NCI-H226 (cell line): ENCODE measurements at regions not wholly inside any gene's neighbourhood (a gene's known extent, or its start where the extent isn't known, plus 50 kb on each side); places are given as distances from the start of the nearest gene placed in this dataset.
"Not testable (repeated sequence)": the region's sequence is repeated elsewhere in the genome, so short reads cannot be mapped to it uniquely, and the experiment has no call there.

Source experiments
- DNase-seq: peaks from one replicate; pipeline ENCODE4 v3.0.0-alpha.2; 2015

DNA sequence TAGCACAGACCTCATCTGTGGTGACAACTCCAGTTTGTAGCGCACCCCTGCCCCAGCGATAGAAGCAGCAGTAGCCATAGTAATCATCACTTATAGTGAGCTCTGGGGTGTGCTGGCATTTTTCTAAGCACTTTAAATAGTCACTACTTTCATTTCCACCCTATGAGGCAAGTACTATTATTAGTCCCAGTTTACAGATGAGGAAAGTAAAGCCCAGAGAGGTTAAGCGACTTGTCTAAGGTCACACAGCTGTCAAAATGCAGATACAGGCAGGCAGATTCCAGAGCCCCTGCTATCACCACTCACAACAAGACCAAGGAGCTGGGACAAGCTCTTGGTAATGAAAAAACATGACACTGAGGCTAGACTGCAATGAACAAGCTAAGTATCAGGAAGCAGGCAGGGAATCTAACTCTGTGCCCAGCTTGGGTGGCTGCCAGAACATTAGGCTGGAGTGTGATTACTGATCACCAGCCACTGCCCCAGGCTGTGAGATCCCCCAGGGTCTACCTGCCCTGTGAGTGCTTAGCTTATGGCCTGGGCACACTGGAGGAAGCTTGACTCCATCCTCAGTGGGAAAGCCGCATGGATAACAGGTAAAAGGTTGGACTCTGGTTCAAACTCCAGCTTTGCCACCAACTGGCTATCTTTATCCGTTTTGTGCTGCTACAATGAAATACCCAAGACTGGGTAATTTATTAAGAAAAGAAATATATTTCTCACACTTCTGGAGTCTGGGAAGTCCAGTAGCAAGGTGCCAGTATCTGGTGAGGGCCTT is 561.1 kb downstream of the MN1 start:
- no peak for DNase-seq

DNA sequence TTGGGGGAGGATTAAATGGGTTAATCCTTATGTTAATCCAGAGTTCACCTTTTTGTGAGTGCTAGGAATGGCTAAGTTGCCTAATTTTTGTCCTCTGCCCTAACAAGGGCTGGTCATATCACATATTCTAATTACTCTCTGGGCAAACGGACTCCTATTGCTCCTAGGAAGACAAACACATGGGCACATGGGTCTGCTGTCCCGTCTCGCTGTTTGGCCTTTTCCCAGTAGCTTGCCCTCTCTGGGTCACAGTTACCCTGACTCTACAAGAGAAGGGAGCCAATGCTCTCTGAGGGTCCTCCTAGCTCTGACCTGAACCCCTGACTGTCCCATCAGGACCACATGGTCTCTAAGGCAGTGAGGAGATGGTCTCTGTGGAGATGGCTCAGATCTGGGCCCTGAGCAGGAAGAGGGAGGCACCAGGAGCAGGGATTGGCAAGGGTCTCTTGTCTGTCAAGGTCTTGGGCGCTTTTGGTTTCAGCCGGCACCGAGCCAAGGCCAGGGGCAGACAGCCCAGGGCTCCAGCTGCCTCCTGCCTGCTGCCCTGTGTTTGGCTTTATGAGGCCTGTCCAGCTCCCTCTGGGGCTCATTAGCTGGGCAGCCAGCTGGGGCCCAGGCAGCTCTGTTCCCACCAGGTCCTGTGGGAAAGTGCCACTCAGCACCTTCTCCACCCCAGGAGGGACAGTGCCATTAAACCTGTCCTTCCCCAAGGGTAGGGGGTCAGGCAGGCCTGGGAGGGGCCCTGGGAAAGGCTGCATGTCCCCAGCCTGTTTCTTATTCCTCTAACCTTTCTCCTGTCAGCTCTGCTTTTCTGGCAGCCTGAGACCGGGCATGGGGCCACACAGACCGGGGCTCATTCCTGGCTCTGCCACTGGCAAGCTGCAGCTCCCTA is 559.9 kb downstream of the MN1 start:
- no peak for DNase-seq

DNA sequence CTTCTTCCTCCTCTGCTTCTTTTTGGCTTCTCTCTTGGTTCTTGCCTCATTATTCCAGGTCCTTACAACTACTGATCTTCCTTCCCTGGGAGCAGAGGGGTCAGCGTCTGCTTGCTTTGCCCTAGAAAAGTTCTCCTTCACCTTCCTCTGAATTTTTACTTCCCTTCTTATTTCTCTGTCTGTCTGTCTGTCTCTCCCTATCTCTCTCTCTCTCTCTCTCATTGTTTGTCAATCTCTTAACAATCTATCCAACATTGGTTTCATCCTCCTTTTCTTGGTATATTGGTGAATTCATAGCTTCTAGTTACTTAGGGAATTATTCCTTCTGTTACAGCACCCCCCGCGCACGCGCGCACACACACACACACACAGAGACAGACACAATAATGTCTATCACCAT is 559.1 kb downstream of the MN1 start:
- no peak for DNase-seq

DNA sequence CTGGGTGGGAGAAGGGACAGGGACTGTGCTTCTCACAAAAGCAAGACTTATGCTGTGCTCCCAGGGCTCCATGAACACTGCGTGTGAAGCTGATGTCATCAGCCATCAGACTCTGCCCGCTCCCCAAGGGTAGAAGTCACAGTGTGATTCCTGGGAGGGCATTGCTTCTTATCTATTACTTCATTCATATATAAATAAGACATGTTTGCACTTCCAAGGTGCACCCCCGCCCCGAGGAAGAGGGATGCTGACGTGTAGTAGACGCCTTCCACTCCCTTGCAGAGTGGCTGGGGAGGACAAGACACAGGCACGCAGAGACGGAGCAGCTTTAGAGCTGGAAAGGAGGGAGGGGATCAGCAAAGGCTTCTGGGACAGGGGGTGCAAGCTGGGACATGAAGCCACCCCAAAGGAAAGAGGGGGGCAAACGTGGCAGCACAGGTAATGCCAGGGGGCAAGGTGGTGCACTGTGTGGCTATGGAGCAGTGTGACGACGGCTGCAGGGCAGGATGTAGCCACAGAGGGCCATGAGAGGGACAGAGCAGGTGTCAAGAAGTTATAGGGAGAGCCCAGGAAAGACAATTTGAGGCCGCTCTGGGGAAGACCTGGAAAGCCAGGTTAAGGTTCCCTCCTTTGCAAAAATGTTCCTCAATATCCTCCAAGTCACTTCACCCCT is 558.5 kb downstream of the MN1 start:
- DNase-seq, result no peak

DNA sequence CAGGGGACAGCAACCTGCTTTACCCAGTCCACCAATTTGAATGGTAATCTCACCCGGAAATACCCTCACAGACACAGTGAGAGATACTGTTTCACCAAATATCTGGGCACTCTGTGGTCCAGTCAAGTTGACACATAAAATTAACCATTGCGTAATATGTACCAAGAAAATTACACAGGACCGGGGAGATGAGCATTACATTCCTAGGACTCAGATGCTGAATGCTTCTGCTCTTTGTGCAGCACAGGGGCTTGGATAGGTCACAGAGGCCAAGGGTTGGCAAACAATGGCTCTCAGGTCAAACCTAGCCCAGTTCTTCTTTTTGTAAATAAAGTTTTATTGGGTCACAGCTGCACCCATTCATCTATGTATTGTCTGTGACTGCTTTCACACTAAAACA is 557.2 kb downstream of the MN1 start:
- DNase-seq, result no peak

DNA sequence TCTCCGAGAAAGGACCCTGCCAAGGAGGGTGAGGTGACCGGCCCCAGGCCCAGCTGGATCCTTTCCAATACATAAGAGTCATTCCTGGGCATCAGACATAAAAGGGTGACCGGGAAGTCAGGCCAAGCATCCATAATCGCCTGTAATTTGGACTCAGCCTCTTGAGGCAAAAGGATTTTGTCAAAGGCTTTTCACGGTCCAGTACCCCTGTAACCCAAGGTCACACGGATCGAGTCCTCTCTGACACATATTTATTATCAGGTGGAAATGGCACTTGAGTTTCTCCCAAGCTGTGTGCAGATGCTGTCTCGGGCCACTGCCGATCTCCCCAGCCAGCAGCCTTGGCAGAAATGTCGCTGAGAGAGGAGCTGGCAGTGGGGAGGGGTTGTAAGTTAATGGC is 556.5 kb downstream of the MN1 start:
- DNase-seq, result no peak

DNA sequence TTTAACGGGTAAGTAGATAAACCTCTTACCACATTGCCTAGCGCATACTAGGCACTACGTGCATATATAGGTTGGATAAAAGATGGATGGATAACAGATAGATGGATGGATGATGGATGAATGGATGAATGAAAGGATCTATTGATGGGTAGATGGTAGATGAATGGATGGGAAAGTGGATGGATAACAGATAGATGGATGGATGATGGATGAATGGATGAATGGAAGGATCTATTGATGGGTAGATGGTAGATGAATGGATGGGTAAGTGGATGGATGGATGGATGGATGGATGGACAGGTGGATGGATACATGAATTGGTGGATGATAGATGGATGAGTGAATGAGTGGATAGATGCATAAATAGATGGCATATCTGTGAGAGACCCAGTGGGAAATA is 555.0 kb downstream of the MN1 start:
- no peak for DNase-seq

DNA sequence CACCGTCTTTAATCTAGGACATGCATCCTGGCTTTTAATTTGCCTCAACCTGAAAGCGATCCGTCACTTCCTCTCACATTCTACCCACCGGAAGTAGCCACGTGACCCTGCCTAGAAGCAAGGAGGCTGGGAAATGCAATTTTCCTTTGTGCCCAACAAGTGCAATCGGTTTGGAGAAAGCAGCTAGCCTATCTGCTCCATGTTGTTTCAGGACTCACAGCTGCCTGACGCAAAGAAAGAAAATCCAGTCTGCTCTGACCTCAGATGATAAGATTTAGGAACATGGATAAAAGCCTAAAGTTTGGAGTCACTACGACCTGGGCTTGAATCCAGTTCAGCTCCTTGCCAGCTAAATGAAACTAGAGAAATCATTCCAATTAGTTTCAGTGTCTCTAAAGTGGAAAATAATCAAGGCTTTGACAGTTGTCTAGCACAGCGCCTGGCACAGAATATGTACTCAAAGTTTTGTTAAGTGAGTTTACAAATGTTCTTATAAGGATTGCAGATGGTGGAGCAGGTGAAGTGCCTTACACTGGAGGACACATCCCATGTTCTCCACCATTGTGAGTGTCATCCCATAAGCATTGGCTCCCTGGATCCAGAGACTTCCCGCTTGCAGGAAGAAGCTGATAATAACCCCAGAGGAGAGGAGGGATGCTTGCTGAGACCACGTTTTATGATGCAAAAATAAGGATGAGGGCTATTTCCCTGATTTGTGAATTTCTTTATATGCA is 553.7 kb downstream of the MN1 start:
- no peak for DNase-seq

DNA sequence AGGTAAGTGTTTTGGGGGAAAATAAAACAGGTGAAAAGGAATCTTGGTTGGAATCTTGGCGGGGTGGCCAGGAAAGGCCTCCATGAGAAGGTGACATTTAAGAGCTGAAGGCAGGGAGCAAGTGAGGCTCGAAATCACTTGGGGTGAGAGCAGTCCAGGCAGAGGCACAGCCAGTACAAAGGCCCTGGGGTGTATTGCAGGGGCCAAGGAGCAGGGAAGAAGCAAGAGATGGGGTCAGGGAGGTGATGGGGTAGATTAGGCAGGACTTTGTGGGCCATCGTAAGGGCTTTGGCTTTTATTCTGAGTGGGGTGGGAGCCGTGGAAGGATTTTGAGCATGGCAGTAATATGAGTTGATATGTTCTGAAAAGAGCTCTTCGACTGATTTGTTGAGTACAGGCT is 551.1 kb downstream of the MN1 start:
- no peak for DNase-seq

DNA sequence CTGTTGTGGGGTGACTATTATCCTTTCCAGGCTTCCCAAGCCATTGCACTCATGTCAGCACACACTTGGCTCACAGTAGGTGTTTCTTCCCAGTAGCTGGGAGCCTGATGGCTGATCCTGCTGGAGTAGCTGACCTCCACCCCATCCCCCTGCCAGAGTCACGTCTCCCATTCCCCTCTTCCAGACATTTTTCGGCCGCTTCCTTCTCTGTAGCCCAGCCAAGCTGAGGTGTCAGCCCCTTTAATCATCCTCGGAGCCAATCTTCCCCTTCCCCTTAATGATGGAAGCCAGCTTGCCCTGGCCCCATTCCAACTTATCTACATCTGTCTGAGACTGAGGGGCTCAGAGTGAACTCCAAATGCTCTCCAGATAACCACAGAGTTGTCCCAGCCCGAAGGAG is 550.7 kb downstream of the MN1 start:
- DNase-seq, result no peak

DNA sequence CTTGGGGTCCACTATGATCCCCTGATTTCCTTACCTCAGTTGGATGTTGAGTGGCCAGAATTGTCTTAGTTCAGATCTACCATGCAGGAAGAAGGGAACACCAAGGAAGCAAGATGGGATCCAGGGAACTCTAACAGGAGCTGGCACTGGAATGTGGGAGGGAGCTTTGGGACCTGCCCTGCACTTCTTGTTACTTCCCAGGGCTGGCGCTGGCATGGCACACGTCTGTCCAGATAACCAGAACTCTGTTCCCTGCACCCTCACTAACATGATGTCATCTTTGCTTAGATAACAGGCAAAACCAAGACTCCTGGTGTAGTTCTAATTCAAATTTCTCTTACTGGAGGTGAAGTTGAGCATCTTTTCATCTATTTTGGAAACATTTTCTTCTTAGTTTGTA is 550.0 kb downstream of the MN1 start:
- DNase-seq, result peak; percentile 37

DNA sequence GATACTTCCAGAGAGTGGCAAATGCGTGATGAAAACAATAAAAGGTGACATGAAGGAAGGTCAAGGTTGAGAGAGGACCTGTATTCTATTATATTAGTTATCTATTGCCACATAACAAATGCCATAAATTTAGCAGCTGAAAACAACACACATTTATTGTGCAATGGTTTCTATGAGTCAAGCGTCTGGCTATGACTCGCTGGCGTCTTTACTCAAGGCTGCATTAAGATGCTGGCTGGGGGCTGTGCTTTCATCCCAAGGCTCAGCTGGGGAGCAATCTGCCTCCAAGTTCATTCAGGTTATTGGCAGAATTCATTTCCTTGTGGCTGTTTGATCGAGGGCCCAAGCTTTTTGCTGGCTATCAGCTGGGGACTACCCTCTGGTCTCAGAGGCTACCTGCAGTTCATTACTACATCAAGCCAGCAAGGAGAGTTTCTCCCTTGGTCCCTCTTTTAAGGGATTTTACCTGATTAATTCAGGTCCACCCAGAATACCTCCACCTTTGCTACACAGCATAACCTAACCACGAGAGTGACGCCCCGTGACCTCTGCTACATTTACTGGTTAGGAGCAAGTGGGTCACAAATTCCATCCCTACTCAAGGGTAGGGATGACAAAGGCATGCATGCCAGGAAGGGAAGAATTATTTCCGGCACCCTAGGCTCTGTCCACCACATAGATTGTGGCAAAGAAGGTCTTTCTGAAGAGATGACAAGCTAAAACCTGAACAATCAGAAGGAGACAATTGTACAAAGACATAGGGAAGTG is 549.1 kb downstream of the MN1 start:
- peak; percentile 54 for DNase-seq

DNA sequence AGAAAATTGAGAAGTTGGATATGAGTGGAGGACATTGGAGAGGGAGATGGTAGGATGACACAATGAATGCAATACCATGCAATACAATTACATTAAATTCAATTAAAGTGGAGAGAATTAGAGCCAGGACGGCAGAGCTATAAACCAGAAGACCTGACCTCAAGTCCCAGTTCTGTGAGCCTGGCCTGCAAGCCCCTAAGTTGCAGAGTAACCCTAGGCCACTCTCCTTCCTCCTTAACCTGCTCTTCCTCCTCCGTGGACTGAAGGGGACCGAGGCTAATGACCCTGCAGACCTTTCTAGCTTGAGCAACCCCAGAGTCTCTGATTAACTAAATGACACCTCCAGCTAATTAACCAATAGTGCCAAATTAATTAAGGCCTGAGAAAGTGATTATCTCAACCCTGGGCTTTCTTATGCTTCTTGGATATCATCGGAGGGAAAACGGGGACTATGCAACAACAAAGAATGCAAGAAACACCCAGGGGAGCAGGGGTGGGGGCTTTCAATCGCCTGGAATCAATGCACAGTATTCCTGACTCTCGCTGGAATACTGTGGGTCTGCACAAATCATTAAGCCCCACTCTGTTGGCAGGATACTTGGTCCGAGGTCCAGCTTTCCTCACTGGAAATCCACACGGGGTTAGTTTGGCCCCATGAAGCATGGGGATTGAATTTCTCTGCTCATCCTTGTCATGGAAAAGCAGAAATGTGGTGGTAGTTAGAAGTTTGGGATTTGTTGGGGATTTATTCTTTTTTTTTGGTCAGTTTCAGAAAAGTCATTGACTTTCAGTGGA is 548.3 kb downstream of the MN1 start:
- no peak for DNase-seq

DNA sequence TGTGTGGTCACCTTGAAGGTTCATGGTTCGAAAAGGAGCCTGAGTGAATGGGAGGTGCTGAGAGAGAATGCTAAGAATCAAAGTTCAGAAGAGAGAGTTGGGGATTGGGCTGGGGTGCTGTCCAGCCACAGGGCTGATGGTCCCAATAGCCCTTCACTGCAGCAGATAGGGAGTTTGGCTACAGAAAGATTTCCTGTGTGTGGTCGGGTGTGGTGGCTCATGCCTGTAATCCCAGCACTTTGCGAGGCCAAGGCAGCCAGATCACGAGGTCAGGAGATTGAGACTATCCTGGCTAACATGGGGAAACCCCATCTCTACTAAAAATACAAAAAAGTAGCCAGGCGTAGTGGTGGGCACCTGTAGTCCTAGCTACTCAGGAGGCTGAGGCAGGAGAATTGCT is 547.5 kb downstream of the MN1 start:
- not testable (repeated sequence) for DNase-seq

DNA sequence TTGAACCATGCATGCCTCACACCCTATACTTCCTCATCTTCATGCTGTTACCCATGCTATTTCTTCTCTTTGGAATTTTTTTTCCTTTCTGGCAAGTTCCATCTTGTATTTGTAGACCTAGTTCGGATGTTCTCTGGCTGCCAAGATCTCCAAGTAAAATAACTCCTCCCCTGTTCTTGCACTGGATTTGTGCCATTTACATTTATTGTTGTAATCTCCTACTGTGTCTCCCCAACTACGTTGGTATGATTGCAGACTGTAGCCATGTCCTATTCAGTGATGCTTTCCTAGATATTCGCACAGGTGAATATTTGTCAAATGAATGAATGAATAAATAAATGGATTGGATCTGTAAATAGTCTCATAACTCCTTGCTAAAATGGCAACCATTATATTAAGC is 546.0 kb downstream of the MN1 start:
- DNase-seq, result no peak

DNA sequence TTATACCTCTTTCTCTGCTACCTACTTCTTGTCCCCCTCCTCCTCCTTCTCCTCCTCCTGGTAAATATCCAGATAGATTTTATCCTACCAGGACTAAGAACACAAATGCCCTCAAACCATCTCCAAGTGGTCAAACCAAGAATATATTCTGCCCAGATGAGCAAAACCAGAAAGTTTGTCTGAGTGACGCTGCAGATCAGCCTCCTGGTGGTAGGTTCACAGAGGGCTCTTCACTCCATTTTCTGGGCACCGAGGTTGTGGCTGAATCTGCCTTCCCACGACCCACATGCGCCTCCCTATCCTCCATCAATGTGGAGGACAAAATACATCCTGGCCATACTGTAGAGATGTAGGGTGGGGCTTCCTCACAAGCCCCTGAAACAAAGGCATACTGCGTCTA is 543.6 kb downstream of the MN1 start:
- no peak for DNase-seq

DNA sequence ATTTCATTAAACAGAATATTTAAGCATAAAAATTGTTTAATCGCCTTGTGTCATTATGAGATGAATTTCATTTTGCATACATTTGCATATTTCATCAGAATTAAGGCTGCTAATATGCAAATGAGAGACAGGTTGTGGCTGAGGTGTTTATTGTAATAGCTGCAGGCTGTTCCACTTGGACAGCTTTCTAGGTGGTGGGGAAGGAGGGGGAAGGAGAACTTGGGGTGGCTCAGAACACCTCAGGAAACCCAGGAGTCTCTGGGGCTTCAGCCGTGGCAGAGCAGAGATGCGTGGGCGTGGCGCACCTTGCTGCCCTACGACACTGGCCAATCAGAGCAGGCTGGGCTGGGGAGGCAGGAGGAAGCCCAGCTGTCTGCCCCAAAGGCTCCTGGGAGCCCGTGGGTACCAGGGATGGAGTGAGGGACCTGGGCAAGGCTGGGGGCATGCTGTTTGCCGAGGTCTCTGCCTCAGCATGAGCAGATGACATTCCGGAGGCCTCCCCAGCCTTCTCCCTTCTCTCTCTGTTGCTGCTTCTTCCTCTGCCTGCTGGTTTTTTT is 542.9 kb downstream of the MN1 start:
- DNase-seq, result no peak

DNA sequence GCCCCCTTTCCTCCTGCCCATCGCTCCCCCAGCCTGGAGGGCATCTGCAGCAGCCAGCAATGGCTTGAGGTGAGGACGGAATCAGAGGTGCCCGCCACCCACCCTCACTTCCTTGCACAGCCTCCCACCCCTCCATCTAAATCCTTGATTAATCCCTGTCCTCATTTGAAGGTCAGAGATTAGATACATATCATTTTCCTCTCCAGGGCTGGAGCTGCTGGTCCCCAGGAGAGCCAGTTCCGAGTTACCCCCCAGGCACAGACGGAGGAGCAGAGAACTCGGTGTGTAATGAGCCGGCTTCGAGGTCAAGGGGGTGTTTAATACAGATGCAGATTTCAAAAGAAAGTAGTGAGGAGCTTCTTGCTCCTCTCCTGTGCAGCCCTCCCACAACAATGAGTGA is 542.1 kb downstream of the MN1 start:
- DNase-seq, result no peak

DNA sequence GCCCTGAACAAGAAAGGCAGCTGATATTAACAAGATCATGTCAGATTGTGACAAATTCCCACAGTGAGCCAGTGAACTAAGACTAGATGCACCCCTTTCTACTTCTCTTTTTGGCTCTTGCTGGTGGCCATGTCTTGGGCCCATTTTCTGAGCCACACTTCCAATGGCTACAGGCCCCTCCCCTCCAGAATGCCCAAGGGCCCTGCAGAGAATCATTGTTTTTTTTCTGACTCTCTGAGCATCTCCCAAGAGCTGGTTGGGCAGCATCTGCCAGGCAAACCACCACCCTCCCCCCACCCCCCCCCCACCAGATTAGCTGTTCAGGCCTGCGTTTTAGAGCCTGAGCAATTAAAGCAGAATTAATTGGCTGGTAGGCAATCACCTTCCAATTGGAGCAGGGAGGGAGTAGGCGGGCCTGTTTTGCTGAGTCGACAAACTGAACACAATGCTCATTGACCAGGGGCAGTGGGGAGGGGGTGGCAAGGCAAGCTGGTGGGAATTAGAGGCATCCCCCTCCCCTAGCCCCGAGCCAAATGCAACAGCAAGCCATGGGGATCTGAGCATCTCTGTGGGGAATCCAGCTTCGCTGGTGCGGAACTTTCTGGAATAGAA is 541.4 kb downstream of the MN1 start:
- no peak for DNase-seq

DNA sequence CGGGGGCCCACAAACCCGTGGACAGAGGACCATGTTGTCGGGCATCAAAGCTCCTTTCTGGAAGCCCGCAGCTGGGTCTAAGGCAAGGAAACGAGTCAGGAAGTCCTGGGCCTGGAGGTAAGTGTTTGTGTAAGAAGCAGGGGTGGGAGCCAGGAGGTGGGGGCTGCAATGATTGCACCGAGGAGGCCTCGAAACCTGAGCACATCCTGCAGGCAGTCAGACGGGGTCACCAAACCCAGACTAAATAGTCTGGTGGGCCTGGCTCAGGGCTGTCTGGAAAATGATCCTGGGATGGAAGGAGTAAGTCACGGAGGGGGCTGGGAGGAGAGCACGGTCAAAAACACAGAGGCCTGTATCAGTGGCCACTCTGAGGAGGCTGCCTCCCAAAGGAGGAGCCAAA is 539.2 kb downstream of the MN1 start:
- DNase-seq, result no peak

DNA sequence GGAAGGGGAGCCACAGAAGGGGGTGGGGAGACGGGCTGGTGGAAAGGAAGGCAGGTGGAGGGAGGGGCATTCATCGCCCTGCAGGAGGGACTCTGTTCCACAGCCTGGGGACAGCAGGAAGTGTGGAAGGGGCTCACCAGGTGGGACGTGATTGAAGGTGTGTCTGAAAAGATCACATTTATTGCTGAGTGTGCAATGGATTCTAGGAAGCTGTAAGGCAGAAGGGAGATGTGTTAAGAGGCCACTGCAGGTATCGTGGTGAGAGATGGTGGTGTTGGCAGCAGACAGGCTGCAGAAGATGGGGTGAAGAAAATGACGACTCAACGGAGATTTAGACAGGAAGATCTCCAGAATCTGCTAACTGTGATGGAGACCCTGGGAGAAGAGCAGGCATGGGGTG is 537.4 kb downstream of the MN1 start:
- DNase-seq, result no peak
